HG03354 (cell line): ENCODE measurements at regions not wholly inside any gene's neighbourhood (a gene's known extent, or its start where the extent isn't known, plus 50 kb on each side); places are given as distances from the start of the nearest gene placed in this dataset.
"Not testable (repeated sequence)": the region's sequence is repeated elsewhere in the genome, so short reads cannot be mapped to it uniquely, and the experiment has no call there.

Experiments
- ATAC-seq: cut with Tn5 transposase; IDR thresholded peaks from one replicate; pipeline ENCODE4 v1.9.1; 2021; ENCODE audit warnings: mild to moderate bottlenecking; ENCODE audit not compliant: unreplicated experiment, poor library complexity, severe bottlenecking

DNA sequence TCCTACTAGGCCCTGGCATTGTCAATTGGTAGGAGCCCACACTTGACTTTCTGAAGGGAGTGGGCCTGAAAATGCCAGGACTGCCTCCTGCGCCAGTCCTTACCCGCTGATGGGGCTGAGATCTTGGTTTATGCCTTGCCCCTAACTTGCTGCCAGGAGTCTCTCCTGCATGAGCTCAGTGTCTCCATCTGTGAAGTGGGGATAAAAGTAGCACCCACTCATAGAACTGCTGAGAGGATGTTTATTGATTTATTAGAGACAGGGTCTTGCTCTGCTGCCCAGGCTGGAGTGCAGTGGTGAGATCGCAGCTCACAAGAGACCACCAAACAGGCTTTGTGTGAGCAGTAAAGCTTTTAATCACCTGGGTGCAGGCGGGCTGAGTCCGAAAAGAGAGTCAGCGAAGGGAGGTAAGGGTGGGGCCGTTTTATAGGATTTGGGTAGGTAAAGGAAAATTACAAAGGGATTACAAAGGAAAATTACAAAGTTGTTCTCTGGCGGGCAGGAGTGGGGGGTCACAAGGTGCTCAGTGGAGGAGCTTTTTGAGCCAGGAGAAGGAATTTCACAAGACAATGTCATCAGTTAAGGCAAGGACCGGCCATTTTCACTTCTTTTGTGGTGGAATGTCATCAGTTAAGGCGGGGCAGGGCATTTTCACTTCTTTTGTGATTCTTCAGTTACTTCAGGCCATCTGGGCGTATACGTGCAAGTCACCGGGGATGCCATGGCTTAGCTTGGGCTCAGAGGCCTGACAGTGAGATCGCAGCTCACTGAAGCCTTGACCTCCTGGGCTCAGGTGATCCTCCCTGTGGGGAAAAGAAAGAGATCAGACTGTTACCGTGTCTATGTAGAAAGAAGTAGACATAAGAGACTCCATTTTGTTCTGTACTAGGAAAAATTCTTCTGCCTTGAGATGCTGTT is 93.7 kb downstream of the LSM3 start:
- not testable (repeated sequence) for ATAC-seq

DNA sequence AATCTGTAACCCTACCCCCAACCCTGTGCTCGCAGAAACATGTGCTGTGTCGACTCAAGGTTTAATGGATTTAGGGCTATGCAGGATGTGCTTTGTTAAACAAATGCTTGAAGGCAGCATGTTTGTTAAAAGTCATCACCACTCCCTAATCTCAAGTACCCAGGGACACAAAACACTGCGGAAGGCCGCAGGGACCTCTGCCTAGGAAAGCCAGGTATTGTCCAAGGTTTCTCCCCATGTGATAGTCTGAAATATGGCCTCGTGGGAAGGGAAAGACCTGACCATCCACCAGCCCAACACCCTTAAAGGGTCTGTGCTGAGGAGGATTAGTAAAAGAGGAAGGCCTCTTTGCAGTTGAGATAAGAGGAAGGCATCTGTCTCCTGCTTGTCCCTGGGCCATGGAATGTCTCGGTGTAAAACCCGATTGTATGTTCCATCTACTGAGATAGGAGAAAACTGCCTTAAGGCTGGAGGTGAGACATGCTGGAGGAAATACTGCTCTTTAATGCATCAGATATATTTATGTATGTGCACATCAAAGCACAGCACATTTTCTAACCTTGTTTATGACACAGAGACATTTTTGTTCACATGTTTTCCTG is 94.4 kb downstream of the LSM3 start:
- not testable (repeated sequence) for ATAC-seq

DNA sequence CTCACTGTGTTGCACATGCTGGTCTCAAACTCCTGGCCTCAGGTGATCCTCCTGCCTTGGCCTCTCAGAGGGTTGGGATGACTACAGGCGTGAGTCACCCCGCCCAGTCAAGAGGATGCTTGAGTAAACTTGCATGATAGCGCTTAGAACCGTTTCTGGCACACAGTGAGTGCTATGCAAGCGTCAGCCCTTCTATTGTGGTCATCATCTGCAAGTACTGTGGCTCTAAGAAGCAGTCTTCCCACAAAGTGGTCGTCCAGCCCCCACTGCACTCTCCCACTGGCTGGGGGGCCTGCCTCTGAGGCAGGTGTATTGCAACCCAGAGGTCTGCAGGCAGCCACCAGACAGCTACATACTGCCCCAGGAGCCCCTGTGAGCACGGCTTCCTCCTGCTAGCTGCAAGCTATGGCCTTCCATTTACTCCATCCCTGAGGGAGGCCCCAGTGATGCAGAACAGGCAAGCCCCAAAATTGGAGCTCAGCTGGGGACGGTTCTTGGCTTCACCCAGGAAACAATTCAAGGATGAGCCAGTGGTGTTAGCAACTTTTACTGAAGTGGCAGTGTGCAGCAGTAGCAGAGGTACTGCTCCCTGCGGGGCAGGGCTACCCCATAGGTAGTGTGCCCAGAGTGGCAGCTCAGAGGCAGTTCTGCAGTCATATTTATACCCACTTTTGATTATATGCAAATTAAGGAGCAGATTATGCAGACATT is 95.4 kb downstream of the LSM3 start:
- ATAC-seq = no peak

DNA sequence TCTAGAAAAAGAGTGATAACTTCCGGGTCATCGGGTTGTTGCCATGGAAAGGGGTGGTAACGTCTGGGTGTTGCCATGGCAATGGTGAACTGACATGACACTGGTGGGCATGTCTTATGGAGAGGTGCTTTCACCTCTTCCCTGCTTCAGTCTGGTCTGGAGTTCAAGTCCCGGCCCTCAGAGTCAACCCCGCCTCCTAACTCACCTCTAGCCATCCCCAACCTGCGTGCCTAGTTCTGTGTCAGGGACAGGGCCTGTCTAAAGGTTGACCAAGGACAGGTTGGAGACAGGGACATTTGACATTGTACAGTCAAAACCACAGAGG is 96.0 kb downstream of the LSM3 start:
- no peak for ATAC-seq

DNA sequence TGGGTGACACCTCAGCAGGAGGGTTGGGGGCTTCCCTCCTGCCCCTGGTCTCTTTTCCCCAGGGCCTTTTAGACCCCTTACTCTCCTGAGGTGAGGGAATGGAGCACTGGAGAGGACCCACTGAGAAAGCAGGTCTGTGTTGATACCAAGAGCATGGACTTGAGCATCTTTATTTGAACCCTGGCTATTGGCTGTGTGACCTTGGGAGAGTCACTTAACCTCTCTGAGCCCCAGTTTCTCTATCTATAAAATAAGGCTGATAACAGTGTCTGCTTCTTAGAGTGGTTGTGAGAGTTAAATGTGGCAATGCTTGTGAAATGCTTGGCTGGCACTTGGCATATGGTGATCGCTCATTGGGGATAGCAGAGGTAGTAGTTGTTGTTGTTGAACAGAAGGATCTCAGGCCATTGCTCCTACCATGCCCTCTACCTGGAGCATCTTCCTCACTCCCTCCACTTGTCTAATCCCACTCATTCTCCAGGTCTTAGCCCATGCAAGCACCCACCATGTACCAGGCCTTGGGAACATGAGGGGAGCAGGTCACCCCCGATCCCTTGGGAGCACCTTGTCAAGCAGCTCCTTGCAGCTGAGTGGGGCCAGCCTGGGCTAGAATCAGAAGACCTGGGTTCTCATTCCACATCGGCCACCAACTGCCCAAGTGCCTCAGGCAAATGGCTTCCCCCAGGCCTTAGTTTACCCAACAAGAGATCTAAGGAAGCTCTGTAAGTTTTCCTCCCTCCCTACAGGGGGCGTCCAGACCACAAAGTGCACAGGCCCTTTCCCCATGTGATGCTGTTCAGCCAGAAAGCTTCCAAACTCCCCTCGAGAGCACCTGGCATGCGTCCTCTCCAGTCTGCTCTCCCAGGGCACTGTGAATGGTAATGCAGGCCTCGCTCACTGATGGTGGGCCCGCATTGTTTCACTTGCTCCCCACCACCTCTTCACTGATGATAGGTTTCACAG is 96.7 kb downstream of the LSM3 start:
- ATAC-seq = no peak

DNA sequence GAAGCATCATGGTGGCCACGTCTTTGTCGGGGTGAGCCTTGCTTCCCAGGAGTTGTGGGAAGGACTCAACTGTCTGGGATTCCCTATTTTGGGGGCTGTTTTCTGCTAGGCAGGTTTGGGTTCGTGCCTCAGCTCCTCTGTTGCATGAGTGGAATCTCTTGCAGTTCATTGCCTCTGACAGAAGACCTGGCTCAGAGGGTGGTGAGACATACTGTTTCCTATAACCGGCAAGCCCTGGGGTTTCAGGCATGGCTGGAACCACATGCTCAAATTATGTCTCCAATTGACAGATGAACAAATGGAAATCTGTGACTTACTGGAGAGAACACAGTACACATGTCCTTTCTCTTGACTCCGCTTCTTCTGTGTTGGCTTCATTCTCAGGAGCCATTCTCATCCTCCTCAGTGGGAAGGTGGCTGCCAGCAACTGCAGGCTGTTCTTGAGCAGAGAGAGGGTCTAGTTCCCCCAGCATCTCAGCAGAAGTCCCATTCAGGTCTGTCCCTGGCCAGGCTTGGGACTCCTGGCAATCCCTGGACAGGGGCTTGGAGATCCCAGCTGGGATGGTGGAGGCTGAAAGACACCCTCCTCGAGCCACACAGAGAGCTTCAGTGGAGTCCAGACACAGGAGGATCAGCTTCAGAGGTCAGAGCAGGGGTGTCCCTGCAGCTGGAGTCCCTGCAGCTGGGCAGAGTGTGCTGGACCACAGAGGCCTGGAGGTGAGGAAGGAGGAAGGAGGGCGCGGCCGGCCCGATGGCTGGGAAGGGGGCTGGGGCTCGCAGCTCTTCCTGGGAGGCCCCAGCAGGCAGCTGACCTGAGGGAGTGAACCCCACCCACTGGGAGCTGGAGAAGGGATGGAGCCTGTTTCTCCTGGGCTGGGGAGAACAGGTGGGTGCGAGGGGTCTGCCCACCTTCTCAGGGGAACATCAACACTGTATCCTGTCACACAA is 97.6 kb downstream of the LSM3 start:
- no peak for ATAC-seq

DNA sequence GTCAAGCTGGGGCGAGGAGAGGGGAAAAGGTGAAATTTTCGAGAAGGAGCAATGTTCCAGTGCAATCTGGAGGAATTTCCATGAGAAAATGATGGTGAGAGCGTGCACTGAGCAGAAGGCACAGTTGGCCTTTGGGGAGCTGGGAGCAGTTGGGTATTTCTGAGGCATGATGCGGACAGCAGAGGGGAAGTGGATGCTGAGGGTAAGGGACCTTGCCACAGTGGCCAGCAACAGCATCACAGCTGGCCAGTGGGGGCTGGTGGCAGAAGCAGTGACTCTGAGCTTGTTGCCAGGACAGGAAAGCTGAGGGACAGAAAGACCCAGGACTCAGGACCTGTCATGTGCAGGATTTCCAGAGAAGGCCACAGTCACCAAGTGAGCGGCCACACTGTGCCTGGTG is 98.9 kb downstream of the LSM3 start:
- ATAC-seq = no peak

DNA sequence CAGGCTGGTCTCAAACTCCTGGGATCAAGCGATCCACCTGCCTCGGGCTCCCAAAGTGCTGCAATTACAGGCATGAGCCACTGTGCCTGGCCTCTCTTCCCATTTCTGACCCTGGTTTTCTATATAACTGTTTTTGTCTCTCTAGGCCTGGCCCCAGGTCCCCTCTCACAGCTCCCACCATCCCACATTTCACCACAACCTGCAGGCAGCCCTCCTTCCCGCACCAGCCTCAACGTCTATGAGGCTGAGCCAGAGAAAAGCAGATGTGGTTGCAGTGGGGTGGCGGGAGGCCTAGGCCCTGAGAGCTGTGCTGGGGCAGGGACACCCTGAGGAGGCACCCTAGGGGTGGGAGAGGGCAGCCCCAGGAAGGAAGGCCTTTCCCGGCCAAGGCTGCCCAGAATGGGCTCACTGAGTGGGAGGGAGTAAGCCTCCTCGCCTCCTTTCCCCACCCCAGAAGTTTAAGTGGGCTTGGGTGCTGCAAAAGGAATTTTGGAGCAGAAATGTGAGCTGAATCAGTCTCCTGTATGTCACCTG is 99.7 kb downstream of the LSM3 start:
- no peak for ATAC-seq

GRCh38 chr3:14278799-14279625 is 100.4 kb downstream of the LSM3 start:
- no peak for ATAC-seq

GRCh38 chr3:14279626-14280061 is 101.0 kb downstream of the LSM3 start:
- ATAC-seq = no peak

- ATAC-seq = no peak
Observed at GRCh38 chr3:14280326-14280725, 101.7 kb downstream of the LSM3 start.

GRCh38 chr3:14281053-14281452 is 102.4 kb downstream of the LSM3 start:
- no peak for ATAC-seq

DNA sequence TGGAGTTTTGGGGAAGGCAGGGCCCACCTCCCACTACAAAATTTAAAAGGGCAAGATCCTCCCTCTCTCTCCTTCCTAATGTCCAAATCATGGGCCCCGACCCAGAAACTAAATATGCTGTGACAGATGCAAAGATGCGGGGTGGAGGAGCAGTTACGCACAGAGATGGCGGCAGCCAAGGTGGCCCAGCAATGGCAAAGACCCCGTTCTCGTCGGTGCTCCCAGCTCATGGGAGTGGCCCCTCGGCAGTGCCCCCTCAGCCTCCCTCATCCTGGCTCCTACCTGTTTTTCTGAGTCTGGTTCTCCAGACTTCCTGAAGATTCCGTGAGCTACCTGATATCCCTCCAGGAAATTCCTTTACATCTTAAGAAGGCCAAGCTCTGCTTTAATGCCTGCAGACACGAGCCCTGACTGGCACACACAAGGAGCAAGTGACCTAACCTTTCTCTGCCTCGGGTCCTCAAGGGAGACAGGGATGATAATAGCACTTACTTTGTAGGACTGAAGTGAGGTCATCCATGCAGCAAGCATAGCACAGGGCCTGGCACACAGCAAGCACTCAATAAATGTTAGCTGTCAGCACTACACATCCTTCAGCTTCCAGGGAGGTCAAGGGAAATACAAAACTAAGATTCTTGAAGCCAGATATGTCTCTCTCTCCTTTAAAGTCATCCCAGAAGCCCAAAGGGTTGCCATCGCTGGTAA is 103.5 kb downstream of the LSM3 start:
- no peak for ATAC-seq

DNA sequence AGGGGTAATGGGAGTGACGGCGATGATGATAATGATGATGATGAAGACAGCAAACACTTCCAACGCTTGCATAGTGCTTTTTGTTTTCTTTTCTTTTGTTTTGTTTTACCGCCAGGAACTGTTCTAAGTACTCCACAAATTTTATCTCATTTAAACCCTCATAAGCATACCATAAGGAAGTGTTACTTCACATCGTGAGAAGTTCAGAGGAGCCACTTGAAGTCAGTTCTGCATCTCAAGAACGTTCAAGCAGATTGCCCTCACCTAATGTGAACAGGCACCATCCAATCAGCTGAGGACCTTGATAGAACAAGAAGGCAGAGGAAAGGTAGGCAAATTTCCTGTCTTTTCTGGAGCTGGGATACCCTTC is 104.1 kb downstream of the LSM3 start:
- no peak for ATAC-seq

DNA sequence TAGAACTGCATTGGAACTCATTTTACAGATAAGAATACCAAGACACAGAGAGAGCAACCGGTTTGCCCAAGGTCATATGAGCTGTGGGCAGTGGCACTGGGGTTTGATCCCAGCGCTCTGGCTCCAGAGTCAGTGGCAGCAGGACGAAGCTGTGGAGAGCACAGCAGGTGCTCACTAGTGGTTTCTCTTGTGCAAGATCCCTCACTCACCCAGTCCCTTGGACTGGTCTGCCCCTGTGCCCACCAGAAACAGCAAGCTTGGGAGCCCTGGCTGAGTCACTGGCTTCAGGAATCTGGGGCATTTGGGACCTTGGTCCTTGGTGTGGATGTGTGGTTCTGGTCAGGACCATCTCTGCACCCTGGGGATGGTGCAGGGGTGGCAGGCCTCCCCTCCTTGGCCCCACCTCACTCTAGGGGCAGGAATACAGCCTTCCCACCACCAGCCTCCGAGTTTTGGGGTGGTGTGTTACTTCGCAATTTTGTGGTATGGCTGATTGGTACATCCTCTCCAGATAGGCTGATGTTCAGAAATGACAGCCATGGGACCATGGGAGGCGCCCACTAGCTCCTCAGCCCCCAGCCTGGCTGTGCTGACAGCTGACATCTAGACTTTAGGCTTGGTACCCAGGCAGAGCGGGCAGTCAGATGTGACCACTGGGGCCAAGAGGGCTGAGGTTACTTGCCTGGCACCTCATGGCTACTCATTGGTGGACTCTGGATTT is 104.6 kb downstream of the LSM3 start:
- ATAC-seq = no peak

- no peak for ATAC-seq
Observed at GRCh38 chr3:14283813-14284438, 105.3 kb downstream of the LSM3 start.
